Loucy (cell line): ENCODE measurements at regions not wholly inside any gene's neighbourhood (a gene's known extent, or its start where the extent isn't known, plus 50 kb on each side); places are given as distances from the start of the nearest gene placed in this dataset.

ENCODE experiments used
- H2AFZ ChIP-seq: fragments of 200-600 bp; sonication (generic); 2 replicates; pipeline ENCODE4 v1.6.0; 2016; ENCODE audit warnings: antibody characterized with exemption, mild to moderate bottlenecking, low read length, moderate library complexity
- H3F3A ChIP-seq: fragments of 200-600 bp; 2 replicates; pipeline ENCODE4 v1.6.0; 2016; ENCODE audit warnings: antibody characterized with exemption, low read depth, mild to moderate bottlenecking
- H3K27me3 ChIP-seq: fragments of 200-600 bp; sonication (generic); 2 replicates; pipeline ENCODE4 v1.6.1; 2014; ENCODE audit warnings: low read length, mild to moderate bottlenecking; ENCODE audit not compliant: insufficient read depth, poor library complexity, severe bottlenecking
- H3K36me3 ChIP-seq: fragments of 200-600 bp; sonication (generic); 2 replicates; pipeline ENCODE4 v1.6.1; 2016; ENCODE audit warnings: low read length; ENCODE audit not compliant: insufficient read depth
- H3K4me1 ChIP-seq: fragments of 200-600 bp; sonication (generic); 2 replicates; pipeline ENCODE4 v1.5.1; 2014; ENCODE audit warnings: low read length, mild to moderate bottlenecking; ENCODE audit not compliant: insufficient read depth, poor library complexity, severe bottlenecking
- H3K4me2 ChIP-seq: fragments of 200-600 bp; sonication (generic); 2 replicates; pipeline ENCODE4 v1.6.0; 2014; ENCODE audit warnings: antibody characterized with exemption, low read length, low read depth, mild to moderate bottlenecking; ENCODE audit not compliant: poor library complexity, severe bottlenecking
- H3K4me3 ChIP-seq: fragments of 200-600 bp; sonication (generic); 2 replicates; pipeline ENCODE4 v1.5.1; 2014; ENCODE audit warnings: low read length, mild to moderate bottlenecking, mixed read lengths; ENCODE audit not compliant: poor library complexity, severe bottlenecking
- H3K79me2 ChIP-seq: fragments of 200-600 bp; sonication (generic); 2 replicates; pipeline ENCODE4 v1.6.1; 2014; ENCODE audit warnings: low read length; ENCODE audit not compliant: insufficient read depth
- H3K9ac ChIP-seq: fragments of 200-600 bp; sonication (generic); 2 replicates; pipeline ENCODE4 v1.6.0; 2014; ENCODE audit warnings: mild to moderate bottlenecking, low read depth, low read length, moderate library complexity; ENCODE audit not compliant: poor library complexity, severe bottlenecking
- H3K9me2 ChIP-seq: fragments of 200-600 bp; sonication (generic); replicated peaks from 2 replicates; pipeline ENCODE4 v1.6.1; 2016; ENCODE audit warnings: low read depth, low read length, mixed read lengths
- H3K9me3 ChIP-seq: fragments of 200-600 bp; sonication (generic); 2 replicates; pipeline ENCODE4 v1.6.1; 2014; ENCODE audit warnings: mild to moderate bottlenecking, antibody characterized with exemption, low read length, low read depth; ENCODE audit not compliant: insufficient read depth
- H4K20me1 ChIP-seq: fragments of 200-600 bp; sonication (generic); 2 replicates; pipeline ENCODE4 v1.6.0; 2014; ENCODE audit warnings: antibody characterized with exemption, low read length, mild to moderate bottlenecking; ENCODE audit not compliant: insufficient read depth, poor library complexity, severe bottlenecking
- CTCF ChIP-seq: fragments of 200-600 bp; sonication (generic); conservative IDR thresholded peaks from 2 replicates; pipeline ENCODE4 v1.5.1; 2014; ENCODE audit warnings: mild to moderate bottlenecking, antibody characterized with exemption, low read length
- EZH2phosphoT487 ChIP-seq: fragments of 200-600 bp; IDR thresholded peaks from 2 replicates; pipeline ENCODE4 v1.6.1; 2018; ENCODE audit warnings: antibody characterized with exemption, mild to moderate bottlenecking, moderate library complexity, borderline replicate concordance

GRCh38 chr3:159896543-159896942, 92.1 kb upstream of the IL12A start:
- no peaks in the 10 kb centered on the region for H3K36me3 ChIP-seq
- H3K27me3 ChIP-seq, result no peaks in the 10 kb centered on the region
- no peak overlapping the region for H3K4me2 ChIP-seq
- H3K9me3 ChIP-seq, result no peaks in the 10 kb centered on the region
- TF ChIP-seq CTCF, result no peak
- H3K4me3 ChIP-seq, result no peak overlapping the region
- no peaks in the 10 kb centered on the region for H3K79me2 ChIP-seq
- H3K9ac ChIP-seq, result no peak overlapping the region
- H4K20me1 ChIP-seq, result no peaks in the 10 kb centered on the region
- no peak overlapping the region for H2AFZ ChIP-seq
- no peaks in the 10 kb centered on the region for H3K4me1 ChIP-seq
- H3K9me2 ChIP-seq, result no peaks in the 10 kb centered on the region
- no peaks in the 10 kb centered on the region for H3F3A ChIP-seq

- Histone ChIP-seq H4K20me1 (no peaks in the 10 kb centered on the region), H3K36me3 (no peaks in the 10 kb centered on the region), H3K9me3 (no peaks in the 10 kb centered on the region), H3K27me3 (no peaks in the 10 kb centered on the region), H3K4me3 (no peak overlapping the region), H3K4me2 (no peak overlapping the region), H3K4me1 (no peaks in the 10 kb centered on the region), H3K9ac (no peak overlapping the region), H3F3A (no peaks in the 10 kb centered on the region), H3K79me2 (no peaks in the 10 kb centered on the region), H2AFZ (no peak overlapping the region), H3K9me2 (no peaks in the 10 kb centered on the region)
- no peak for TF ChIP-seq EZH2phosphoT487
- no peak for TF ChIP-seq CTCF
Measured at GRCh38 chr3:159897331-159898075, 91.1 kb upstream of the IL12A start.

- no peaks in the 10 kb centered on the region for H3K79me2 ChIP-seq
- H3K27me3 ChIP-seq, result no peaks in the 10 kb centered on the region
- no peak for TF ChIP-seq CTCF
- TF ChIP-seq EZH2phosphoT487, result no peak
- H3K4me1 ChIP-seq, result no peaks in the 10 kb centered on the region
- no peak overlapping the region for H3K9ac ChIP-seq
- H2AFZ ChIP-seq, result no peak overlapping the region
- no peaks in the 10 kb centered on the region for H3K9me3 ChIP-seq
- no peaks in the 10 kb centered on the region for H3K9me2 ChIP-seq
- H3K4me3 ChIP-seq, result no peak overlapping the region
- no peaks in the 10 kb centered on the region for H3F3A ChIP-seq
- H3K4me2 ChIP-seq, result no peak overlapping the region
- H3K36me3 ChIP-seq, result no peaks in the 10 kb centered on the region
- H4K20me1 ChIP-seq, result no peaks in the 10 kb centered on the region
Measured at GRCh38 chr3:159898147-159898546, 90.5 kb upstream of the IL12A start.
